ENCODE measurements at regions not wholly inside any gene's neighbourhood (a gene's known extent, or its start where the extent isn't known, plus 50 kb on each side); places are given as distances from the start of the nearest gene placed in this dataset.

GRCh38 chr17:72421128-72422092 lies 300.6 kb downstream of the SOX9 start:
- no peaks in the 10 kb centered on the region for H3K36me3 Mint-ChIP-seq (ENCODE audit: low read depth)
- H3K9me3 Mint-ChIP-seq = peaks cover 9% of the 10 kb centered on the region
- no peak overlapping the region for H3K27ac Mint-ChIP-seq
- H3K27me3 Mint-ChIP-seq (ENCODE audit: low read depth) = peaks cover 10% of the 10 kb centered on the region
- intact Hi-C loops (cut with micrococcal nuclease) = no loop called here
- peaks cover 5% of the 10 kb centered on the region for H3K4me1 Mint-ChIP-seq (ENCODE audit: low read depth)
- DNase-seq = peak; percentile 71
- H3K4me3 Mint-ChIP-seq = no peak overlapping the region
- CTCF ChIA-PET = no interaction called here

- Mint-ChIP-seq H3K4me1 (ENCODE audit: low read depth) (peaks cover 5% of the 10 kb centered on the region), H3K4me3 (no peak overlapping the region), H3K27me3 (ENCODE audit: low read depth) (peaks cover 10% of the 10 kb centered on the region), H3K36me3 (ENCODE audit: low read depth) (no peaks in the 10 kb centered on the region), H3K9me3 (peaks cover 6% of the 10 kb centered on the region), H3K27ac (no peak overlapping the region)
- CTCF ChIA-PET = no interaction called here
- no peak for DNase-seq
- intact Hi-C loops (cut with micrococcal nuclease) = no loop called here
Observed at GRCh38 chr17:72422204-72422504, 301.3 kb downstream of the SOX9 start.

- no peak overlapping the region for H3K4me3 Mint-ChIP-seq
- H3K4me1 Mint-ChIP-seq (ENCODE audit: low read depth) = peaks cover 5% of the 10 kb centered on the region
- no peak overlapping the region for H3K27ac Mint-ChIP-seq
- intact Hi-C loops (cut with micrococcal nuclease) = no loop called here
- H3K9me3 Mint-ChIP-seq = peaks cover 5% of the 10 kb centered on the region
- CTCF ChIA-PET = no interaction called here
- peaks cover 10% of the 10 kb centered on the region for H3K27me3 Mint-ChIP-seq (ENCODE audit: low read depth)
- H3K36me3 Mint-ChIP-seq (ENCODE audit: low read depth) = no peaks in the 10 kb centered on the region
- peak; percentile 48 for DNase-seq
Observed at GRCh38 chr17:72422505-72423285, 301.9 kb downstream of the SOX9 start.

- Mint-ChIP-seq H3K4me1 (ENCODE audit: low read depth) (peaks cover 5% of the 10 kb centered on the region), H3K27me3 (ENCODE audit: low read depth) (peaks cover 10% of the 10 kb centered on the region), H3K36me3 (ENCODE audit: low read depth) (no peaks in the 10 kb centered on the region), H3K27ac (no peak overlapping the region), H3K4me3 (no peak overlapping the region), H3K9me3 (peaks cover 3% of the 10 kb centered on the region)
- CTCF ChIA-PET = no interaction called here
- DNase-seq = no peak
- intact Hi-C loops (cut with micrococcal nuclease) = no loop called here
Observed at GRCh38 chr17:72423286-72423589, 302.4 kb downstream of the SOX9 start.

- H3K27ac Mint-ChIP-seq = no peak overlapping the region
Observed at GRCh38 chr17:72423718-72424117, 302.9 kb downstream of the SOX9 start.

GRCh38 chr17:72424505-72425117 lies 303.8 kb downstream of the SOX9 start:
- intact Hi-C loops (cut with micrococcal nuclease) = no loop called here
- no peaks in the 10 kb centered on the region for H3K36me3 Mint-ChIP-seq (ENCODE audit: low read depth)
- CTCF ChIA-PET = no interaction called here
- no peaks in the 10 kb centered on the region for H3K9me3 Mint-ChIP-seq
- peaks cover 5% of the 10 kb centered on the region for H3K4me1 Mint-ChIP-seq (ENCODE audit: low read depth)
- DNase-seq = no peak
- no peak overlapping the region for H3K27ac Mint-ChIP-seq
- peaks cover 9% of the 10 kb centered on the region for H3K27me3 Mint-ChIP-seq (ENCODE audit: low read depth)
- no peak overlapping the region for H3K4me3 Mint-ChIP-seq

More at GRCh38 chr17:72423718-72424117, 302.9 kb downstream of the SOX9 start:
- DNase-seq = no peak
- Mint-ChIP-seq H3K4me1 (ENCODE audit: low read depth) (peaks cover 5% of the 10 kb centered on the region), H3K9me3 (peaks cover 1% of the 10 kb centered on the region), H3K27me3 (ENCODE audit: low read depth) (peaks cover 9% of the 10 kb centered on the region), H3K4me3 (no peak overlapping the region), H3K36me3 (ENCODE audit: low read depth) (no peaks in the 10 kb centered on the region)
- CTCF ChIA-PET = no interaction called here
- intact Hi-C loops (cut with micrococcal nuclease) = no loop called here

GRCh38 chr17:72425133-72425793 lies 304.4 kb downstream of the SOX9 start:
- DNase-seq = no peak
- CTCF ChIA-PET = no interaction called here
- H3K4me1 Mint-ChIP-seq (ENCODE audit: low read depth) = peaks cover 5% of the 10 kb centered on the region
- no peak overlapping the region for H3K4me3 Mint-ChIP-seq
- intact Hi-C loops (cut with micrococcal nuclease) = no loop called here
- H3K9me3 Mint-ChIP-seq = no peaks in the 10 kb centered on the region
- no peak overlapping the region for H3K27ac Mint-ChIP-seq
- no peaks in the 10 kb centered on the region for H3K36me3 Mint-ChIP-seq (ENCODE audit: low read depth)
- peaks cover 9% of the 10 kb centered on the region for H3K27me3 Mint-ChIP-seq (ENCODE audit: low read depth)

- CTCF ChIA-PET = no interaction called here
Observed at GRCh38 chr17:72425794-72426168, 305.0 kb downstream of the SOX9 start.

GRCh38 chr17:72426321-72426720 lies 305.5 kb downstream of the SOX9 start:
- Mint-ChIP-seq H3K4me1 (ENCODE audit: low read depth) (peaks cover 4% of the 10 kb centered on the region), H3K9me3 (no peaks in the 10 kb centered on the region), H3K36me3 (ENCODE audit: low read depth) (no peaks in the 10 kb centered on the region), H3K27me3 (ENCODE audit: low read depth) (peaks cover 9% of the 10 kb centered on the region), H3K4me3 (no peak overlapping the region), H3K27ac (no peak overlapping the region)
- no peak for DNase-seq
- intact Hi-C loops (cut with micrococcal nuclease) = no loop called here
- CTCF ChIA-PET = no interaction called here

More at GRCh38 chr17:72425794-72426168, 305.0 kb downstream of the SOX9 start:
- H3K36me3 Mint-ChIP-seq (ENCODE audit: low read depth) = no peaks in the 10 kb centered on the region
- no peak overlapping the region for H3K4me3 Mint-ChIP-seq
- H3K4me1 Mint-ChIP-seq (ENCODE audit: low read depth) = peaks cover 5% of the 10 kb centered on the region
- H3K9me3 Mint-ChIP-seq = no peaks in the 10 kb centered on the region
- DNase-seq = no peak
- H3K27ac Mint-ChIP-seq = no peak overlapping the region
- intact Hi-C loops (cut with micrococcal nuclease) = no loop called here
- H3K27me3 Mint-ChIP-seq (ENCODE audit: low read depth) = peaks cover 9% of the 10 kb centered on the region

- intact Hi-C loops (cut with micrococcal nuclease) = no loop called here
- H3K36me3 Mint-ChIP-seq (ENCODE audit: low read depth) = no peaks in the 10 kb centered on the region
- H3K27ac Mint-ChIP-seq = no peak overlapping the region
- CTCF ChIA-PET = no interaction called here
- H3K9me3 Mint-ChIP-seq = no peaks in the 10 kb centered on the region
- H3K4me3 Mint-ChIP-seq = no peak overlapping the region
- DNase-seq = no peak
- H3K4me1 Mint-ChIP-seq (ENCODE audit: low read depth) = no peaks in the 10 kb centered on the region
- peaks cover 9% of the 10 kb centered on the region for H3K27me3 Mint-ChIP-seq (ENCODE audit: low read depth)
Observed at GRCh38 chr17:72426948-72427760, 306.3 kb downstream of the SOX9 start.

- Mint-ChIP-seq H3K9me3 (no peaks in the 10 kb centered on the region), H3K4me3 (no peak overlapping the region), H3K27ac (no peak overlapping the region), H3K4me1 (ENCODE audit: low read depth) (no peaks in the 10 kb centered on the region), H3K36me3 (ENCODE audit: low read depth) (no peaks in the 10 kb centered on the region), H3K27me3 (ENCODE audit: low read depth) (peaks cover 9% of the 10 kb centered on the region)
- CTCF ChIA-PET = no interaction called here
- DNase-seq = no peak
- intact Hi-C loops (cut with micrococcal nuclease) = no loop called here
Observed at GRCh38 chr17:72427761-72428109, 306.9 kb downstream of the SOX9 start.

- Mint-ChIP-seq H3K36me3 (ENCODE audit: low read depth) (no peaks in the 10 kb centered on the region), H3K27me3 (ENCODE audit: low read depth) (peaks cover 9% of the 10 kb centered on the region), H3K27ac (no peak overlapping the region), H3K4me3 (no peak overlapping the region), H3K9me3 (no peaks in the 10 kb centered on the region), H3K4me1 (ENCODE audit: low read depth) (no peaks in the 10 kb centered on the region)
- CTCF ChIA-PET = no interaction called here
- intact Hi-C loops (cut with micrococcal nuclease) = no loop called here
- no peak for DNase-seq
Observed at GRCh38 chr17:72429066-72429638, 308.3 kb downstream of the SOX9 start.

Measured in activated naive CD4-positive, alpha-beta T cell treated with anti-CD3 and anti-CD28 coated beads for 36 hours (primary cell).